HL-60 (cell line): ENCODE measurements at regions not wholly inside any gene's neighbourhood (a gene's known extent, or its start where the extent isn't known, plus 50 kb on each side); places are given as distances from the start of the nearest gene placed in this dataset.

Experiments used
- CTCF ChIP-seq: IDR thresholded peaks from one replicate; pipeline ENCODE4 v1.5.1; 2011; ENCODE audit warnings: low read length, control low read depth, inconsistent platforms; ENCODE audit not compliant: insufficient read depth
- GABPA ChIP-seq: IDR thresholded peaks from 2 replicates; pipeline ENCODE4 v1.6.1; 2012; ENCODE audit warnings: low read depth
- POLR2AphosphoS5 ChIP-seq: IDR thresholded peaks from 2 replicates; pipeline ENCODE4 v1.6.1; 2012; ENCODE audit warnings: low read depth
- REST ChIP-seq: IDR thresholded peaks from 2 replicates; pipeline ENCODE4 v1.6.1; 2012; ENCODE audit warnings: low read depth; ENCODE audit not compliant: insufficient replicate concordance
- SPI1 ChIP-seq: IDR thresholded peaks from 2 replicates; pipeline ENCODE4 v1.6.1; 2012; ENCODE audit warnings: low read depth, mild to moderate bottlenecking, borderline replicate concordance

- no peak for TF ChIP-seq CTCF
- no peak for TF ChIP-seq GABPA
- no peak for TF ChIP-seq POLR2AphosphoS5
- TF ChIP-seq REST = no peak
- TF ChIP-seq SPI1 = no peak
These were observed 85.6 kb upstream of the CCL2 start for GRCh38 chr17:34169496-34169895.
